Mesenchymal stem cell (in vitro differentiated cells and primary cell): ENCODE measurements at regions not wholly inside any gene's neighbourhood (a gene's known extent, or its start where the extent isn't known, plus 50 kb on each side); places are given as distances from the start of the nearest gene placed in this dataset.

Experiments used
- DNase-seq: peaks from one replicate; pipeline ENCODE4 v3.0.0-alpha.2; 2013
- H2AFZ ChIP-seq: one replicate; pipeline ENCODE4 v1.6.1; 2013; ENCODE audit warnings: low read depth, mild to moderate bottlenecking, control low read depth, inconsistent platforms, low read length, moderate library complexity
- H2AK5ac ChIP-seq: 2 replicates; pipeline ENCODE4 v1.6.1; 2013; ENCODE audit warnings: low read length, moderate library complexity, mild to moderate bottlenecking, inconsistent platforms; ENCODE audit not compliant: severe bottlenecking
- H2BK120ac ChIP-seq: one replicate; pipeline ENCODE4 v1.6.1; 2013; ENCODE audit warnings: low read depth, mild to moderate bottlenecking, inconsistent platforms, low read length, moderate library complexity
- H2BK12ac ChIP-seq, 2 experiments: one replicate each; pipeline ENCODE4 v1.6.1; 2013; ENCODE audit warnings: inconsistent platforms in 2 of 2, low read length in 2 of 2, mild to moderate bottlenecking in 2 of 2, moderate library complexity in 2 of 2, control low read depth in 1 of 2
- H2BK15ac ChIP-seq: one replicate; pipeline ENCODE4 v1.6.1; 2013; ENCODE audit warnings: mild to moderate bottlenecking, low read depth, inconsistent platforms; ENCODE audit not compliant: poor library complexity, severe bottlenecking
- H2BK5ac ChIP-seq: 2 replicates; pipeline ENCODE4 v1.6.1; 2013; ENCODE audit warnings: low read depth, mild to moderate bottlenecking, low read length, control low read depth, inconsistent platforms; ENCODE audit not compliant: poor library complexity, severe bottlenecking
- H3K14ac ChIP-seq, 2 experiments: one replicate each; pipeline ENCODE4 v1.6.1; 2013; ENCODE audit warnings: inconsistent platforms in 2 of 2, low read length in 2 of 2, control low read depth in 1 of 2, mild to moderate bottlenecking in 1 of 2, moderate library complexity in 1 of 2
- H3K18ac ChIP-seq, 2 experiments: one replicate each; pipeline ENCODE4 v1.6.1; 2013; ENCODE audit warnings: inconsistent platforms in 2 of 2, low read length in 2 of 2, control low read depth in 1 of 2, low read depth in 1 of 2, mild to moderate bottlenecking in 1 of 2
- H3K23ac ChIP-seq, 2 experiments: one replicate each; pipeline ENCODE4 v1.6.1; 2013; ENCODE audit warnings: inconsistent platforms in 2 of 2, low read length in 2 of 2, mild to moderate bottlenecking in 2 of 2, moderate library complexity in 2 of 2, control low read depth in 1 of 2
- H3K27ac ChIP-seq: 2 replicates; pipeline ENCODE4 v1.5.1; 2013; ENCODE audit warnings: mild to moderate bottlenecking, moderate library complexity, low read length, control low read depth, inconsistent platforms; ENCODE audit not compliant: poor library complexity, severe bottlenecking
- H3K27me3 ChIP-seq, 2 experiments: 2 replicates each; pipeline versions ENCODE4 v1.6.1 to v1.7.0; 2013; ENCODE audit warnings: low read length in 2 of 2, mild to moderate bottlenecking in 2 of 2, moderate library complexity in 2 of 2, control low read depth in 1 of 2, inconsistent platforms in 1 of 2; ENCODE audit not compliant: control insufficient read depth in 1 of 2, insufficient read depth in 1 of 2
- H3K36me3 ChIP-seq, 2 experiments: 2 replicates each; pipeline versions ENCODE4 v1.6.1 to v1.7.0; 2013; ENCODE audit warnings: low read length in 2 of 2, control low read depth in 1 of 2, inconsistent platforms in 1 of 2, low read depth in 1 of 2, mild to moderate bottlenecking in 1 of 2; ENCODE audit not compliant: insufficient read depth in 2 of 2, control insufficient read depth in 1 of 2
- H3K4ac ChIP-seq, 2 experiments: one replicate each; pipeline ENCODE4 v1.6.1; 2013; ENCODE audit warnings: inconsistent platforms in 2 of 2, low read length in 2 of 2, mild to moderate bottlenecking in 2 of 2, moderate library complexity in 2 of 2, control low read depth in 1 of 2, low read depth in 1 of 2
- H3K4me1 ChIP-seq: 2 replicates; pipeline ENCODE4 v1.6.1; 2013; ENCODE audit warnings: low read depth, low read length, control low read depth; ENCODE audit not compliant: control insufficient read depth, insufficient read depth
- H3K4me2 ChIP-seq: 2 replicates; pipeline ENCODE4 v1.6.1; 2013; ENCODE audit warnings: low read length, mild to moderate bottlenecking, inconsistent platforms; ENCODE audit not compliant: poor library complexity, severe bottlenecking
- H3K4me3 ChIP-seq, 2 experiments: 2 replicates each; pipeline versions ENCODE4 v1.5.1 to v1.7.0; 2013; ENCODE audit warnings: low read length in 2 of 2, mild to moderate bottlenecking in 2 of 2, control low read depth in 1 of 2, low read depth in 1 of 2; ENCODE audit not compliant: insufficient read depth in 1 of 2
- H3K79me1 ChIP-seq: replicated peaks from 2 replicates; pipeline ENCODE4 v1.6.1; 2013; ENCODE audit warnings: mild to moderate bottlenecking, control low read depth, low read length, inconsistent platforms; ENCODE audit not compliant: poor library complexity, severe bottlenecking
- H3K9ac ChIP-seq: 2 replicates; pipeline ENCODE4 v1.7.0; 2013; ENCODE audit warnings: mild to moderate bottlenecking, low read length, moderate library complexity
- H3K9me3 ChIP-seq: 2 replicates; pipeline ENCODE4 v1.7.0; 2013; ENCODE audit warnings: mild to moderate bottlenecking, low read length; ENCODE audit not compliant: control insufficient read depth
- H4K8ac ChIP-seq: one replicate; pipeline ENCODE4 v1.6.1; 2013; ENCODE audit warnings: inconsistent platforms, mild to moderate bottlenecking, low read length, moderate library complexity
- H4K91ac ChIP-seq: one replicate; pipeline ENCODE4 v1.6.1; 2013; ENCODE audit warnings: mild to moderate bottlenecking, low read length, inconsistent platforms
- WGBS: methylation state at CpG from one replicate; pipeline ENCODE4 v1.1.7; 2013; ENCODE audit warnings: mixed read lengths; 5-methylcytosine and 5-hydroxymethylcytosine counted together

DNA sequence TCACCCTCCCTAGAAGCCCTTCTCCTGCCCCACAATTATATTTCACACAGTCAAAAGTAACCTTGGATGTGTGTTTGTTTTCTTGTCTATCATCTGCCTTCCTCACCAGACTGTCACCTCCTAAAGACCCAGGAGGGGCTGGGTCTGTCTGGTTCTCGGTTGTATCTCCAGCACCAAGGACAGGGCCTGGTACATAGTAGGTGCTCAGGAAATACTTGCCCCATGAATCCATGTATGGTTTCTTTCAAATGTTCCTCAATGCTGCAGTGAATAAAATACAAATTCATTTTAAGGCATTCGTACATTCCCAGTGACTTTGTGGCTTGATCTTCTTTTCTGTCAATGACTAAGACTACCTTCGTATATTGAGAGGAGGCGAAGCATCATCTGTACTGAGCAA lies 122.9 kb upstream of the ZNF716 start:
- Histone ChIP-seq H3K27me3 (no peaks in the 10 kb centered on the region), H3K18ac (no peak overlapping the region), H3K4ac (no peak overlapping the region), H2BK120ac (no peak overlapping the region), H3K36me3 (no peaks in the 10 kb centered on the region), H3K79me1 (no peaks in the 10 kb centered on the region), H2BK5ac (no peak overlapping the region), H3K27ac (no peak overlapping the region), H4K8ac (no peak overlapping the region), H4K91ac (no peak overlapping the region), H3K4me3 (no peak overlapping the region), H3K23ac (no peak overlapping the region), H3K9ac (no peak overlapping the region), H2AK5ac (no peak overlapping the region), H3K4me1 (no peaks in the 10 kb centered on the region), H3K9me3 (peaks cover 17% of the 10 kb centered on the region), H3K4me2 (no peak overlapping the region), H3K14ac (no peak overlapping the region), H2AFZ (no peak overlapping the region), H2BK15ac (no peak overlapping the region), H2BK12ac (no peak overlapping the region)
- WGBS = 87% methylated on average over 4 of the region's 4 CpGs
- no peak for DNase-seq

DNA sequence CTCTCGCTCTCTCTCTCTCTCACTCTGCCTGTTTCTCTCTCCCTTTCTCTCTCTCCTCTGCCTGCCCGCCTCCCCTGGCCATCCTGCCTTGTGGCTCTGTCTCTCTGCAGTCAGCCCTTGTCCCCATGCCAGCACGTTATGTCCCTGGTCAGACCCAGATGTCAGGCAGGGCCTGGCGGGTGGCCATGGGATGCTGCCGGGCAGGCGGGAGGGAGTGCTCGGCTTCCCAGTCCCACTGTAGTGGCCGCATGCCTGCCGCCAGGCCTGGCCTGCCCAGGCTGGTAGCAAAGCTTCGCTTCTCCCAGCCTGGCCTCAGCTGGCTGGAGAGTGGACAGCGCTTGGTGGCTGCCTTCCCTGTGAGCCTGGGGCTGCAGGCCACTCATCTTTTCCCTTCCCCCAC lies 121.5 kb upstream of the ZNF716 start:
- Histone ChIP-seq H3K4ac (no peak overlapping the region), H3K9ac (no peak overlapping the region), H3K4me1 (no peaks in the 10 kb centered on the region), H3K9me3 (peaks cover 18% of the 10 kb centered on the region), H3K4me3 (no peak overlapping the region), H3K23ac (no peak overlapping the region), H3K79me1 (no peaks in the 10 kb centered on the region), H3K4me2 (no peak overlapping the region), H3K14ac (no peak overlapping the region), H3K36me3 (no peaks in the 10 kb centered on the region), H3K27ac (no peak overlapping the region), H2AK5ac (no peak overlapping the region), H3K27me3 (no peaks in the 10 kb centered on the region), H3K18ac (no peak overlapping the region), H4K8ac (no peak overlapping the region), H2BK120ac (no peak overlapping the region), H2BK5ac (no peak overlapping the region), H4K91ac (no peak overlapping the region), H2AFZ (no peak overlapping the region), H2BK12ac (no peak overlapping the region), H2BK15ac (no peak overlapping the region)
- WGBS = 71% methylated on average over 11 of the region's 11 CpGs
- DNase-seq = no peak

DNA sequence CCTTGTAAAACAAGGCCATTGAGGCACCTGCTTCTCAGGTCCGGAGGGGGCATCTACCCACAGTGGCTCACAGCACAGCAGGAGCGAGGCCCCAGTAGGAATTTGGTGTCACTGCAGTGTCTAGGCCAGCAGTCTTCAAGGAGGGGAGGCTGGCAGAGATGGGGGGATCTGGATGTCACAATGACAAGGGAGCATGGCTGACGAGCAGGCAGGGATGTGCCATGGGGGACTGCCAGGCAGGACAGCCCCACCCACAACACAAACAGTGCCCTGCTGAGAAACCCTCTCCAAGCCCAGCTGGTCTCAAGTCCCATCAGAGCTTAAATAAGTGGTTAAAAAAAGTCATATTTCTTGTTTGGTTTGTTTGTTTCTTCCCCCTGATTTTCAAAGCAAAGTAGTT lies 121.0 kb upstream of the ZNF716 start:
- Histone ChIP-seq H2BK12ac (no peak overlapping the region), H2BK120ac (no peak overlapping the region)

DNA sequence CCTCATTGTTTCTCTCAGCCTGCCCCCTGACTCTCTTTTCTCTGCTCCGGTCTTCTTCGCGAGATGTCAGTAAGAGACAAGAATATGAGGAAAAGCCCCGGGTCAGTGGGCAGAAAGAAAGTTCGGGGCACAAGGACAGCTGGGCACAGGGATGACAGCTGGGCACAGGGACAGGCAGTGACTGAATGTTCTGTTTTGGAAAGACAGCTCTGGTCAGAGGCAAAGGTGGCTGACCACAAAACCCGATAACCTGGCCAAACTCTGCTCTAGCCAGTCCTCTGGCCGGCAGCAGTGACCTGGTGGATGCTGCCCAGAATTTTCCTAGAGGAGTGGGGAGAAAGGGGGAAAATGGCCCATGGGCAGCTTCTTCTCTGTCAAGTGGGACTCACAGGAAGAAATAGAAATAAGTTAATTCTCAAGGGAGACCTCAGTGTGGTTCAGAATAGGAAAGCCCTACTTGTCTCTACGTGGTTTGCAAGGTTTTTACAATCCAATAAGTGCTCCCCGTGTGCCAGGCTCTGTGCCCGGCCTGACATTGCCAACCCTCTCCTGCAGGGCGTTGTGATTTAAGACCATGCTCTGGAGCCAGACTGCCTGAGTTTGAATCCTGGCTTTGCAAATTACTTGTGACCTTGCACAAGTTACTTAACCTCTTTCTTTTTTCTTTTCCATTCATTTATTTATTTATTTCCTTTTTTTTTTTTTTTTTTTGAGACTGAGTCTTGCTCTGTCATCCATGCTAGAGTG lies 110.6 kb upstream of the ZNF716 start:
- no peak for DNase-seq
- no peaks in the 10 kb centered on the region for H3K27me3 ChIP-seq
- no peaks in the 10 kb centered on the region for H3K79me1 ChIP-seq
- H3K14ac ChIP-seq = no peak overlapping the region
- H2BK120ac ChIP-seq = no peak overlapping the region
- no peak overlapping the region for H2AFZ ChIP-seq
- H4K8ac ChIP-seq = no peak overlapping the region
- no peak overlapping the region for H3K27ac ChIP-seq
- no peak overlapping the region for H3K4me2 ChIP-seq
- no peak overlapping the region for H2AK5ac ChIP-seq
- no peak overlapping the region for H3K9ac ChIP-seq
- no peak overlapping the region for H2BK15ac ChIP-seq
- no peaks in the 10 kb centered on the region for H3K4me1 ChIP-seq
- H3K4ac ChIP-seq = no peak overlapping the region
- no peak overlapping the region for H3K18ac ChIP-seq
- H3K4me3 ChIP-seq = no peak overlapping the region
- H3K23ac ChIP-seq = no peak overlapping the region
- no peaks in the 10 kb centered on the region for H3K36me3 ChIP-seq
- WGBS = 60% methylated on average over 11 of the region's 11 CpGs
- no peak overlapping the region for H4K91ac ChIP-seq
- H2BK12ac ChIP-seq = no peak overlapping the region
- no peak overlapping the region for H2BK5ac ChIP-seq
- peaks cover 10% of the 10 kb centered on the region for H3K9me3 ChIP-seq

More for the DNA sequence above, 121.0 kb upstream of the ZNF716 start:
- Histone ChIP-seq H3K9me3 (peaks cover 19% of the 10 kb centered on the region), H3K27me3 (no peaks in the 10 kb centered on the region), H3K18ac (no peak overlapping the region), H3K4me1 (no peaks in the 10 kb centered on the region), H2AK5ac (no peak overlapping the region), H3K23ac (no peak overlapping the region), H3K36me3 (no peaks in the 10 kb centered on the region), H3K79me1 (no peaks in the 10 kb centered on the region), H3K14ac (no peak overlapping the region), H2AFZ (no peak overlapping the region), H2BK15ac (no peak overlapping the region), H4K91ac (no peak overlapping the region), H3K4me2 (no peak overlapping the region), H3K9ac (no peak overlapping the region), H3K27ac (no peak overlapping the region), H4K8ac (no peak overlapping the region), H2BK5ac (no peak overlapping the region), H3K4me3 (no peak overlapping the region), H3K4ac (no peak overlapping the region)
- DNase-seq = no peak
- 27% methylated on average over 3 of the region's 3 CpGs for WGBS
